ENCODE measurements at regions not wholly inside any gene's neighbourhood (a gene's known extent, or its start where the extent isn't known, plus 50 kb on each side); places are given as distances from the start of the nearest gene placed in this dataset.

GRCh38 chr5:15002173-15002572 is 130.6 kb upstream of the ANKH start:
- H3K9me3 ChIP-seq (replicated peaks; ENCODE audit: control insufficient read depth, insufficient read depth, low read depth, low read length) = no peaks in the 10 kb centered on the region
- no peaks in the 10 kb centered on the region for H3K36me3 ChIP-seq (ENCODE audit: control insufficient read depth, insufficient read depth, low read length)
- H3K4me1 ChIP-seq (replicated peaks in 1 of 2; ENCODE audit: control insufficient read depth in 2 of 2, insufficient read depth in 2 of 2, low read length in 2 of 2) = no peaks in the 10 kb centered on the region
- no peak overlapping the region for H3K4me3 ChIP-seq
- no peaks in the 10 kb centered on the region for H3K9me1 ChIP-seq (ENCODE audit: control insufficient read depth, insufficient read depth, low read length)
- ChIA-PET CTCF (ENCODE audit: low intra/inter-chr PET ratio) (interaction anchor here (3.7 kb wide), 1 partner anchor 274 kb away, joined by 35 read pairs; no protein-coding TSS in a partner anchor), POLR2A (no interaction called here)
- no peaks in the 10 kb centered on the region for H4K20me1 ChIP-seq (replicated peaks; ENCODE audit: control insufficient read depth, insufficient read depth, low read length)
- H3K79me2 ChIP-seq (ENCODE audit: control insufficient read depth, insufficient read depth, low read length) = no peaks in the 10 kb centered on the region
- TF ChIP-seq PTRF (tag; IDR thresholded peaks at IDR 0.05) = no peak
- FAIRE-seq = no peak
- WGBS (ENCODE audit: insufficient coverage, low coverage, missing lambda C conversion rate) = under 1% methylated on average over 10 of the region's 10 CpGs
- no peak for DNase-seq (ENCODE audit: extremely low read depth in 1 of 4, low spot score in 3 of 4)
- no peak overlapping the region for H3K4me2 ChIP-seq (ENCODE audit: insufficient read depth, low read length)
- intact Hi-C loops (cut with micrococcal nuclease) = loop anchor here (5.0 to 10.0 kb wide), 2 partner anchors 127 to 640 kb away; partner anchors contain the start of gene ANKH
- no peaks in the 10 kb centered on the region for H3K27me3 ChIP-seq (ENCODE audit: control insufficient read depth in 2 of 2, insufficient read depth in 2 of 2, low read length in 2 of 2)
- no peak overlapping the region for H3K9ac ChIP-seq (ENCODE audit: insufficient read depth in 1 of 2, low read depth in 2 of 2, low read length in 2 of 2)
- no peak for ATAC-seq
- no TSS peak for BruUV-seq (replicated peaks)
- in situ Hi-C loops (cut with MboI) = loop anchor here (5.0 to 25.0 kb wide), 3 partner anchors 270 to 1015 kb away; no protein-coding TSS in a partner anchor
- no peak overlapping the region for H3K27ac ChIP-seq (ENCODE audit: extremely low read depth, low read depth, low read length)
- H2AFZ ChIP-seq (ENCODE audit: low read depth, low read length) = no peak overlapping the region

- no peak for ATAC-seq
- WGBS (ENCODE audit: insufficient coverage, low coverage, missing lambda C conversion rate) = 0% methylated on average over 2 of the region's 2 CpGs
Observed at GRCh38 chr5:15001517-15001916, 129.9 kb upstream of the ANKH start.

More at GRCh38 chr5:15001517-15001916, 129.9 kb upstream of the ANKH start:
- intact Hi-C loops (cut with micrococcal nuclease) = loop anchor here (5.0 to 10.0 kb wide), 2 partner anchors 127 to 639 kb away; partner anchors contain the start of gene ANKH
- H3K27me3 ChIP-seq (ENCODE audit: control insufficient read depth in 2 of 2, insufficient read depth in 2 of 2, low read length in 2 of 2) = no peaks in the 10 kb centered on the region
- no peak overlapping the region for H3K27ac ChIP-seq (ENCODE audit: extremely low read depth, low read depth, low read length)
- in situ Hi-C loops (cut with MboI) = loop anchor here (5.0 to 25.0 kb wide), 3 partner anchors 269 to 1014 kb away; no protein-coding TSS in a partner anchor
- no peak overlapping the region for H3K4me2 ChIP-seq (ENCODE audit: insufficient read depth, low read length)
- FAIRE-seq (no peak), DNase-seq (ENCODE audit: extremely low read depth in 1 of 4, low spot score in 3 of 4) (no peak)
- H4K20me1 ChIP-seq (replicated peaks; ENCODE audit: control insufficient read depth, insufficient read depth, low read length) = no peaks in the 10 kb centered on the region
- no peaks in the 10 kb centered on the region for H3K36me3 ChIP-seq (ENCODE audit: control insufficient read depth, insufficient read depth, low read length)
- H3K4me1 ChIP-seq (replicated peaks in 1 of 2; ENCODE audit: control insufficient read depth in 2 of 2, insufficient read depth in 2 of 2, low read length in 2 of 2) = no peaks in the 10 kb centered on the region
- ChIA-PET CTCF (ENCODE audit: low intra/inter-chr PET ratio) (interaction anchor here (3.7 kb wide), 1 partner anchor 274 kb away, joined by 35 read pairs; no protein-coding TSS in a partner anchor), POLR2A (no interaction called here)
- no peaks in the 10 kb centered on the region for H3K9me1 ChIP-seq (ENCODE audit: control insufficient read depth, insufficient read depth, low read length)
- no peaks in the 10 kb centered on the region for H3K79me2 ChIP-seq (ENCODE audit: control insufficient read depth, insufficient read depth, low read length)
- no TSS peak for BruUV-seq (replicated peaks)
- H3K9ac ChIP-seq (ENCODE audit: insufficient read depth in 1 of 2, low read depth in 2 of 2, low read length in 2 of 2) = no peak overlapping the region
- H2AFZ ChIP-seq (ENCODE audit: low read depth, low read length) = no peak overlapping the region
- no peaks in the 10 kb centered on the region for H3K9me3 ChIP-seq (replicated peaks; ENCODE audit: control insufficient read depth, insufficient read depth, low read depth, low read length)
- TF ChIP-seq PHF20 (IDR thresholded peaks at IDR 0.05; ENCODE audit: partially characterized antibody) (no peak), CUX1 (CRISPR knock-in tag; IDR thresholded peaks at IDR 0.05) (no peak), SFPQ (IDR thresholded peaks at IDR 0.05; ENCODE audit: low read depth, low read length) (no peak), HLTF (IDR thresholded peaks at IDR 0.05) (no peak)
- H3K4me3 ChIP-seq = no peak overlapping the region

All from K562 (cell line).